ENCODE measurements at regions not wholly inside any gene's neighbourhood (a gene's known extent, or its start where the extent isn't known, plus 50 kb on each side); places are given as distances from the start of the nearest gene placed in this dataset.

- TF ChIP-seq CTCF (IDR thresholded peaks at IDR 0.05 in 2 of 3, conservative IDR thresholded peaks at IDR 0.05 in 1 of 3; ENCODE audit: borderline replicate concordance in 1 of 3, insufficient read depth in 1 of 3, low read depth in 2 of 3, low read length in 2 of 3), result no peak
- no peak for TF ChIP-seq EZH2phosphoT487 (IDR thresholded peaks at IDR 0.05; ENCODE audit: borderline replicate concordance)
- no peak for TF ChIP-seq ZBTB33 (IDR thresholded peaks at IDR 0.05; ENCODE audit: extremely low read depth, insufficient replicate concordance, low read length)
- no peak for TF ChIP-seq TCF7L2 (IDR thresholded peaks at IDR 0.05; ENCODE audit: borderline replicate concordance, extremely low read depth, insufficient read depth, insufficient read length)
- no peak for TF ChIP-seq JUND (IDR thresholded peaks at IDR 0.05)
- no peak for TF ChIP-seq SIN3A (IDR thresholded peaks at IDR 0.05; ENCODE audit: low read depth)
- no peak for TF ChIP-seq RAD21 (IDR thresholded peaks at IDR 0.05; ENCODE audit: low read depth)
- TF ChIP-seq SP1 (IDR thresholded peaks at IDR 0.05; ENCODE audit: low read depth), result no peak
- TF ChIP-seq EZH2 (IDR thresholded peaks at IDR 0.05), result no peak
- TF ChIP-seq FOSL1 (IDR thresholded peaks at IDR 0.05; ENCODE audit: low read depth), result no peak
- TF ChIP-seq SRF (IDR thresholded peaks at IDR 0.05; ENCODE audit: low read depth), result no peak
- no peak for TF ChIP-seq CEBPB (IDR thresholded peaks at IDR 0.05; ENCODE audit: low read depth)
- TF ChIP-seq POLR2A (IDR thresholded peaks at IDR 0.05; ENCODE audit: borderline replicate concordance, extremely low read depth, insufficient read depth, insufficient read length), result no peak
Observed at GRCh38 chr6:98384801-98385200, 449.6 kb upstream of the POU3F2 start.

Measured in HCT116 (cell line).